Chondrocyte (in vitro differentiated cells): ENCODE measurements at regions not wholly inside any gene's neighbourhood (a gene's known extent, or its start where the extent isn't known, plus 50 kb on each side); places are given as distances from the start of the nearest gene placed in this dataset.

Experiments used
- DNase-seq: peaks from one replicate; pipeline ENCODE4 v3.0.0; 2021; ENCODE audit warnings: mixed read lengths, low spot score
- H3K27ac Mint-ChIP-seq: one replicate; pipeline ENCODE4 v1.8.0; 2021; ENCODE audit warnings: mild to moderate bottlenecking, moderate library complexity, mixed read lengths; ENCODE audit not compliant: unreplicated experiment
- H3K27me3 Mint-ChIP-seq: 2 replicates; pipeline ENCODE4 v1.8.0; 2021; ENCODE audit warnings: low read depth, mixed read lengths
- H3K36me3 Mint-ChIP-seq: 2 replicates; pipeline ENCODE4 v1.8.0; 2021; ENCODE audit warnings: low read depth, mixed read lengths
- H3K4me1 Mint-ChIP-seq: 2 replicates; pipeline ENCODE4 v1.8.0; 2021; ENCODE audit warnings: low read depth, mild to moderate bottlenecking, mixed read lengths
- H3K4me3 Mint-ChIP-seq: one replicate; pipeline ENCODE4 v1.8.0; 2021; ENCODE audit warnings: mild to moderate bottlenecking, moderate library complexity, mixed read lengths; ENCODE audit not compliant: unreplicated experiment
- H3K9me3 Mint-ChIP-seq: 2 replicates; pipeline ENCODE4 v1.8.0; 2021; ENCODE audit warnings: low read depth, mixed read lengths
- TF ChIP-seq, protein P1 (sequence below): fragments of 200-600 bp; sonication (generic); IDR thresholded peaks from 2 replicates; pipeline ENCODE4 v1.5.0; 2021; ENCODE audit warnings: antibody characterized with exemption, mild to moderate bottlenecking, moderate library complexity

DNA sequence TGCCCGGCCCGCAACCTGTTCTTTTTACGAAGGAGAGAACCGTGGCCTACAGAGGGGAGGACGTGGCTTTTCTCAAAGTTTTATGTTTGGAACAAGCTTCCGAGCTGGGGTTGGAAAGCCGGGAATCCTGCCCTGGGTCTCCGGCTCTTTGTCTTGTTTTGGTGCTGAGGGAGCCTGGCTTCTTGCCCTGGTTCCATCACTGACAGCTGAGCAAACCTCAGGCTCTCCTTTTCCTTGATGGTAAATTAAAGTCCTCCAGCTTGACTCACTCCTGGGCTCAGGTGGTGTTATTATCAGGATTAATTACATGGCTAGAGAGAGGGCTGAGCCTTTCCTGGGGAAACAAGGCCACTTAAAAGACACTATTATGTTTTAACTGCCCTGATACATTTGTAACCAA is 289.5 kb upstream of the RGMA start:
- Mint-ChIP-seq H3K4me1 (no peaks in the 10 kb centered on the region), H3K27ac (no peak overlapping the region), H3K4me3 (no peak overlapping the region), H3K27me3 (peaks cover 8% of the 10 kb centered on the region), H3K9me3 (no peaks in the 10 kb centered on the region), H3K36me3 (no peaks in the 10 kb centered on the region)
- DNase-seq = no peak
- TF ChIP-seq, protein P1, sequence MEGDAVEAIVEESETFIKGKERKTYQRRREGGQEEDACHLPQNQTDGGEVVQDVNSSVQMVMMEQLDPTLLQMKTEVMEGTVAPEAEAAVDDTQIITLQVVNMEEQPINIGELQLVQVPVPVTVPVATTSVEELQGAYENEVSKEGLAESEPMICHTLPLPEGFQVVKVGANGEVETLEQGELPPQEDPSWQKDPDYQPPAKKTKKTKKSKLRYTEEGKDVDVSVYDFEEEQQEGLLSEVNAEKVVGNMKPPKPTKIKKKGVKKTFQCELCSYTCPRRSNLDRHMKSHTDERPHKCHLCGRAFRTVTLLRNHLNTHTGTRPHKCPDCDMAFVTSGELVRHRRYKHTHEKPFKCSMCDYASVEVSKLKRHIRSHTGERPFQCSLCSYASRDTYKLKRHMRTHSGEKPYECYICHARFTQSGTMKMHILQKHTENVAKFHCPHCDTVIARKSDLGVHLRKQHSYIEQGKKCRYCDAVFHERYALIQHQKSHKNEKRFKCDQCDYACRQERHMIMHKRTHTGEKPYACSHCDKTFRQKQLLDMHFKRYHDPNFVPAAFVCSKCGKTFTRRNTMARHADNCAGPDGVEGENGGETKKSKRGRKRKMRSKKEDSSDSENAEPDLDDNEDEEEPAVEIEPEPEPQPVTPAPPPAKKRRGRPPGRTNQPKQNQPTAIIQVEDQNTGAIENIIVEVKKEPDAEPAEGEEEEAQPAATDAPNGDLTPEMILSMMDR = no peak

DNA sequence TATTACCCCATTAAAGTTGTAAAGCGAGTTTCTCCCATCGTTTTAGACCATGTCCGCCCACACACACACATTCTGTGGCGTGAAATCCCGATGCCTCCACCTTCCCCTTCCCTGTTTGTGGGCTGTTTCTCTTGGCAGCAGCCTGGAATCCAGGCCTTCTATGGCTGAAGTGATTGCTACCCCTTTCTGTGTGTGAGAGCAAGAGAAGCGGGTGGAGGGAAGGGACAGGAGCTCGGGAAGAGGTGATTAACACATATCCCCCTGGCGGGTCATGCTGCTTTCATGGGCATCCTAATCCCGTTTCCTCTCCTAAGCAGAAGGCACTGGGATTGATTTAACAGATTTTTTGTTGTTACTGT is 283.8 kb upstream of the RGMA start:
- Mint-ChIP-seq H3K4me1 (peaks cover 8% of the 10 kb centered on the region), H3K36me3 (no peaks in the 10 kb centered on the region), H3K4me3 (no peak overlapping the region), H3K27ac (no peak overlapping the region), H3K27me3 (no peaks in the 10 kb centered on the region), H3K9me3 (no peaks in the 10 kb centered on the region)
- TF ChIP-seq, protein P1 = no peak
- no peak for DNase-seq

DNA sequence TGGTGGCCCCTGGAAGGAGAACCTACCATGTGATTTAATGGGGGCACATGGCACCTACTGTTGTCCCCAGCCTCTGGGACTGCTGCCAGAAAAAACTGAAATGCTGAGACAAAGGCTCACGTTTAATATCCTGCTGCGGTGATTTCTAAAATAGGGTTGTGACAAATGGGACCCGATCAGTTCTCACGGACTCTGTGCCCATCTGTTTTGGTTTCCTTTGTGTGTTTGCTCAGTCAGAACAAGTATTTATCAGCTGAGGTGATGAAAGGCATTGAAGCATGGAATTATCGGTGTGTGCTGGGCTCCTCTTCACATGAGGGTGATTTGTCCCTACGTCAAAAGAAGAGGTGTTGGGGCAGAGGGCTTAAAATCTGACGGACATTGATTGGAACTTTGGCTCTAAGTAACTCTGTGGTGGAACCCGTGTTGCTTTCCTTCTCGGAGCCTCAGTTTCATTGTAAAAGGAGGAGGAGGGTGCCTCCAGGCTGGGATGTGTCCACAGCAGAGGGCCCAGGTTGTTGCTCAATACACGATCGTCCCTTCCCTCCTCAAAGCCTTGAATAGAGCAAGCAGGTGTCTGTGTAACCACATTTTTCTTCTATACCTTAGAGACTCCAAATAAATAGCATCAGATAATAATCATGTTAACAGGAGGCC is 283.3 kb upstream of the RGMA start:
- TF ChIP-seq, protein P1 = no peak
- H3K27me3 Mint-ChIP-seq = no peaks in the 10 kb centered on the region
- no peak overlapping the region for H3K4me3 Mint-ChIP-seq
- no peaks in the 10 kb centered on the region for H3K36me3 Mint-ChIP-seq
- no peak for DNase-seq
- H3K9me3 Mint-ChIP-seq = no peaks in the 10 kb centered on the region
- peaks cover 8% of the 10 kb centered on the region for H3K4me1 Mint-ChIP-seq
- no peak overlapping the region for H3K27ac Mint-ChIP-seq

DNA sequence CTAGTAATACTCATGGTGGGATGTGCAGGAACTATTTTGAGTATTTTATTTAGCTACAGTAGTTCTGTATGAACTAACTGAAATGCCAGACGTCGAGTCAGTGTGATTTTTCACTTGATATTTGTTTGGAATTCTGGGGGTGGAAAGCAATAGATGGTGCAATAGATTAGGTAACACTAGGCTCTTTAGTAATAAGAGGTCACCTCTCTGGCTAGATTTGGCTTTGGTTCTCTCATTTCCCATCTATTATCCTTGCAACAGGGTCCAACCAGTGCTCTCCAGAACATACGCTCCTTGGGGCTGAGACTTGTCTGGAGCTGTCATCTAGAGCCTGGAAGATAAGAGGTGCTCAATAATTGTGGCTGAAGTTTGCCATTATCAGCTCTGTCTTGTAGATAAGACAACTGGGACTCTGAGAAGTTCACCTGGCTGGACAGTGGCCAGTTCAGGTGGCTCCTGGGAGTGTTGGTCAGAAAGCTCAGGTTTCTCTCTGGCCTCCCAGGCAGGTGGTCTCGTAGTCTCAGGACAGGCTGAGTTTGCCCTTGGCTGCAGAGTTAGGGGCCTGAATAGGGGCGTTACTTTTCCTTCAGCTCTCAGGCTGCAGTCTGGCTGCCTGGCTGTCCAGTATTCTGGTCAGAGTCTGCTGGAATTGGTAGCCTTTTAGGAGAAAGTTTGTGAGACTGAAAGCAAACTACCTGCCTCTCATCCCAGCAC is 277.5 kb upstream of the RGMA start:
- Mint-ChIP-seq H3K4me3 (no peak overlapping the region), H3K27ac (no peak overlapping the region), H3K36me3 (no peaks in the 10 kb centered on the region), H3K4me1 (peaks cover 3% of the 10 kb centered on the region), H3K9me3 (no peaks in the 10 kb centered on the region), H3K27me3 (no peaks in the 10 kb centered on the region)
- TF ChIP-seq, protein P1 = no peak
- DNase-seq = no peak

DNA sequence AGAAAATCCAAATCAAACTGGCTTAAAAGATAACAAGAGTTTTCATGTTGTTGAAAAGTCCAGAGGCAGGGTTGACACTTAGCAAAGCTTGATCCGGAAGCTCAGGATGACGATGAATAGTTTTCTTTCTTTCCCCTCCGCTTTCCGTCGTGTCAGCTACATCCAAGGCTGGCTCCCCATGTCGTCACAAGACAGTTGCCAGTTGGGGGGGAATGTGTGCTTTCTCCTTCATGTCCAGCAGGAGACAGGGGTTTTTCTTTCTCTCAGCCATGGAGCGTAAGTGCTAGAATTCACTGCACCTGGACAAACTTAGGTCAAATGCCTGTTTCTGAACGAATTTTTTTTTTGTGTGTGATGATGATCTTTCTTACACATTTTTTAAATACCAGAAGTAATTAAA is 273.8 kb upstream of the RGMA start:
- Mint-ChIP-seq H3K27me3 (no peaks in the 10 kb centered on the region), H3K4me3 (no peak overlapping the region), H3K27ac (no peak overlapping the region), H3K9me3 (no peaks in the 10 kb centered on the region), H3K4me1 (peaks cover 37% of the 10 kb centered on the region), H3K36me3 (no peaks in the 10 kb centered on the region)
- no peak for DNase-seq
- TF ChIP-seq, protein P1 = peak; percentile 19
